Fibroblast of skin of scalp (primary cell): ENCODE measurements at regions not wholly inside any gene's neighbourhood (a gene's known extent, or its start where the extent isn't known, plus 50 kb on each side); places are given as distances from the start of the nearest gene placed in this dataset.
A peak's percentile ranks its signal among the peaks of the same experiment; 100 is the strongest.

Experiments used
- DNase-seq: peaks from one replicate; pipeline ENCODE4 v3.0.0-alpha.2; 2013

DNA sequence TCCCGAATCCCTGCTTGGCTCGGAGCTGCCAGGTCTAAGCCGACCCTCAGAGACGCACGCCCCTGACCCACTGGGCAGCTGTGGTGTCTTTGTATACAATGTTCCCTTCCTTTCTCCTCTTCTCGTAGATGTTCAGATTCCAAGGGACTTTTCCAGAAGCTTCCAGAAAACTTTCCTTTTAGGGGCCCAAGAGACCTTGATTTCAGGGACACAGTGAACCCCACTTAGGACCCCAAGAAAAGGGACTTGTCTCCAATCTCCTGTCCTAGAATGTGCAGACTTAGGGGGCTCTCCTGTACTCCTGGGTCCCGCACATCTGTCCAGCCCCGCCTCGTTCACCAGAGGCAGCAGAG is 103.5 kb downstream of the EDN3 start:
- no peak for DNase-seq

DNA sequence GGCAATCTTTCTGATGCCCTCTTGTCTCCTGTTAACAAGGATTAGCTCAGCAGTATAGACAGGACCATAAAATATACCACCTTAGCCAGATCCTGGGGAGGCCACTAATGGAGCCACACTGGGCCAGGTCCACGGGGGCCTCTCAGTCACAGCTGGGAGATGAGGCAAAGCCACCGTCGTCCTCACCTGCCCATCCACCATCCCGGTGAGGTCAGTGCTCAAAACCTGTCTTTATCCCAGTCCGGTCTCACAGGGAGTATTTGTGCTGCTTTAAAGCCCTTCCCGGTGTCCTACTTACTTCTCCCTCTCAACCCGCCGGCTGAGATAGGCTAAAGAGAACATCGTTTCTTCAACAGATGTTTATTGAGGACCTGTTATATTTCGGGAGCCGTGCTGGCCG is 104.3 kb downstream of the EDN3 start:
- DNase-seq, result no peak

DNA sequence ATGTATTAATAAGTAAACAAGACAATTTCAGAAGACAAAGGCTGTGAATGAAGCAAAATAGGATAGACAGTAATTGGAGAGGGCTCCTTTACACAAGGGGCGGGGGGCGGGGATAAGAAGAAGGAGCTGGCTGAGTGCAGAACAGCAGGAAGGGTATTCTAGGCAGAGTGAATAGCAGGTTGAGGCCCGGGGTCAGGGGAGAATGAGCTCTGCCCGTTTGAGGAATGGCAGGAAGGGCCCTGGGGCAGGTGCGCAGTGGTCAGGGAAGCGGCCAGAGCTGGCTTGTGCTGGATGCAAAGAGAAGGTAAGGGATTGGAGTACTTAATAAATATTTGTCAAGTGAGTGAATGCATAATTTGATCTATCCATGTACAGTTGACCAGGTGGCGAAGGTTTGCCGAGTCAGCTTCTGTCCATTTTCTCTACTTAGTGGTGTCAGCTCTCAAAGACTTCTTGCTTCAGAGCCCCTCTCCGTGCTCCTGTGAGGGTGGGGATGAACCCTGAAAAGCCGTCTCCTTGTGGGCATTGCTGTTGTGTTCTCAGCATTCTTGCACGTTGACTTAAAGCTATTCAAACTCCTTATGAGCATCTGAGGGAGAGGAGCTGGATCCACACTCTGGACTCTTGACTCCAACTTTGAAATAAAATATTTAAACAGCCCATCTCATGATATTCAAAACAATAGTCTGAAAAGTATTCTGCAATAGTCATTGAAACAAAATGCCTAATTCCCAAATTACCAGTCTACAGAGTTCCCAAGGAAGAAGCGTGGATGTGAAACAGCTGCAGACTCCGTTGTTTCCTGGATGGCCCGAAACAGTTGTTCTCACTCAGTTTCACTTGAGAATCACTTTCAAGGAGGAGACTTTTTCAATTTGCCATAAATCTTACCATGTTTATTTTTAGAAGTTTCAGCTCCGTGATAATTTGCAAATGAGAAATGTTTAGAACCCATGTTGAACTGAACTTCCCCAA is 105.1 kb downstream of the EDN3 start:
- no peak for DNase-seq

DNA sequence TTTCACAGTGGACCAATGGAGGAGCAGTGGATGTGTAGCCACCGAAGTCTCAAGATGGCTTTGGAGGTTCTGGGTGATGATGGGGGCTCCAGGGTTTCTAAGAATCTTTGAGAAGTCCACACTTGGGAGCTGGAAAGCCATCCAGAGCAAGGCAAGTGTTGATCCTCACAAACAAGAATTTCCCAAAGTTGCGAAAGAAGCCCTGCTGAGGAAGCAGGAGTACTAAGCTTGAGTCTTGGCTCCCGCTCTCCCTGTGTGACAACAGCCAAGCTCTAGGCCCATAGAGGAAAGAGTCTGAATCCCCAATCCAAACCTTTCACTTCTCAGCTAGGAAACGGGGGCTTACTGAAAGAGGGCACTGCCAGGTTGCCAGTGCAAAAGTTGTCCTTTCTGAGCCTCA is 106.0 kb downstream of the EDN3 start:
- DNase-seq, result no peak

DNA sequence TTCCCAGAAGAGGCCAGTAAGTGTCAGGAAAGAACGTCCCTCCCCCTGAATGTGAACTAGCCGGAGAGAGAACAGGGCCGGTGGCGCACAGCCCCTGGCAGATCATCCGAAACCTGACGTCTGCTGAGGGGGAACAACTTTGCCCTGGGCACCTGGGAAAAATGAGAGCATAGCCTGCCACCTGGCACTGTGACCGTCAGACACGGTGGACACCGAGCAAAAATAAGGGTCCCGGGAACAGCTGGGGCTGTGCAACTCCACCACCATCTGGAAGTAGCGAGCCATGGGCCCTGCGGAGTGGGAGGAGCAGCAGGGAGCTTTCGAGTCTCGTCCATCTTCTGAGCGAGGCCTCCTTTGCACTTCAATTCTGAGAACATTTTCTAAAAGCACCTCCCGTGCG is 110.8 kb downstream of the EDN3 start:
- no peak for DNase-seq

DNA sequence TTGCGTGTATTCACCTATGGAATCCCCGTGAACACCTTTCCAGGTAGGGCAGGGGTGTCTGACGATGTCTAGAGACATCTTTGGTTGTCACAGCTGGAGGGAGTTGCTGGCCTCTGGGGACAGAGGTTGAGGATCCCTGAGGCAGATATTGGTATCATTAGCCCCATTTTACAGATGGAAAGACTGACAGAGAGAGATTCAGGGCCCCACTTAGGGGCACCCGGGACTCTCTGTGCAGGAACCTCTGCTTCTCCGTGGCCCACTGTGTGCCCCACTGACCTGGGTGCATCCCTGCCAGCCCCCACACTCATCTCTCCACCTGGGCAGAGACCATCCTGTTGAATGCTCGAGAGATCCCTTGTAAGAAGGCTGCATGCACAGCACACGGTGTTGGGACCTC is 111.2 kb downstream of the EDN3 start:
- no peak for DNase-seq

DNA sequence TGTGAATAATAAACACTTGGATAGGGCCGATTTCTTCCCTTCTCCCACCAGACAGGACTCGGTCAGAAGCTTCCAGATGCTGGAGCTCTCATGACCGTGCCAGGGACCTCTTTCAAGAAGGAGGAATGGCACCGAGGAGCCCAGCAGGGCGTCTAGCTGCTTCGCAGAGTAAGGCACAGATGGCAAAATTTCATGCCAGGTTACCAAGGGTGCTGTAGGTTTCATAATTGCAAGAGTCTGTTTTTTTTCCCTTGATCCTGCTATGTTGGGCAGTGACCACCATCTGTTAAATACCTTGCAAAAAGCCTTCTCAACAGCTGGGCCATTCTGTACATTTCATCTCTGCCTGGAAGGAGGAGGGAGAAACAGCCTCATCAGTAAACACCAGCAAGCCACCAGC is 111.8 kb downstream of the EDN3 start:
- no peak for DNase-seq

DNA sequence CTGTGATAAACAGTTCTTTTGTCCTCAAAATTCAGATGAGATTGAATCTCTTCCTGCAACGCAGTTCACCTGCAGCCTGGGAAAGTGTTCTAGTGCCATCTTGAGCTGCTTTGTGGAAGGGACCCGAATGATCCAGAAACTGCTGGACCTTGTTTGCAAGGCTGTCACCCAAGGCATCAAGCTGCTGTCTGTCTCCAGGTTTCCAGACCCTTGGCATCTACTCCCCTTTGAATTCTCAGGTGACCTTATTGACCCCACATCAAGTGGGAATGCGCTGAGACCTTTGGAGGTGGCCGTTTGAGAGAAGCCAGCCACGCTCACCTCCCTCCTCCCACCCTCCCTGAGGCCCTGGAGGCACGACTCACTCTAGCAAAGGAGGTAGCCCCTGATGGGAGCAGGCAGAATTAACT is 112.5 kb downstream of the EDN3 start:
- DNase-seq, result no peak

DNA sequence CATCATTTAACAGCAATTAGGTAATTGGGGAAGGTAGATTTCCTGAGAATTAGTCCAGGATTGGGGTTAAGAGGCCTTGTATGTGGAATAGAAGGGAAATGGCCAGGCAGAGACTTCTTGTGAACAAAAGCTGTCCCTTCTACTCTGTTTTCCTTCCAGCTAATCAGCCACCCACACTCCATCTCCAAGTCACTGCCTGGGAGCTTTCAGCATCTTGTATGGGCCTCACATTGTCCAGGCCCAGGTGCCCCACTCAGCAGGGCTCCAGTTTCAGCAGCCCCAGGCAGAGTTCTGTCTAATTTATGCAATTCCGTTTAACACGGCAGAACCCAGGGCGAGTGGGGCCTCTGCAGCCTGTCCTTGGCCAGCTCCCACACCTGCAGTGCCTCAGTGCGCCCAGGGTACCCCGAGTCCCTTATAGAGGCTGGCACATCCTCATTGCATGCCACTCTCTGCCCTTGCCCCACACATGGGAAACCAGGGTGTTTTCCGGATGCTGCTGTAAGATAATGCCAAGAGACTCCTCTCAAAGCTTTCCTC is 113.0 kb downstream of the EDN3 start:
- DNase-seq, result no peak

DNA sequence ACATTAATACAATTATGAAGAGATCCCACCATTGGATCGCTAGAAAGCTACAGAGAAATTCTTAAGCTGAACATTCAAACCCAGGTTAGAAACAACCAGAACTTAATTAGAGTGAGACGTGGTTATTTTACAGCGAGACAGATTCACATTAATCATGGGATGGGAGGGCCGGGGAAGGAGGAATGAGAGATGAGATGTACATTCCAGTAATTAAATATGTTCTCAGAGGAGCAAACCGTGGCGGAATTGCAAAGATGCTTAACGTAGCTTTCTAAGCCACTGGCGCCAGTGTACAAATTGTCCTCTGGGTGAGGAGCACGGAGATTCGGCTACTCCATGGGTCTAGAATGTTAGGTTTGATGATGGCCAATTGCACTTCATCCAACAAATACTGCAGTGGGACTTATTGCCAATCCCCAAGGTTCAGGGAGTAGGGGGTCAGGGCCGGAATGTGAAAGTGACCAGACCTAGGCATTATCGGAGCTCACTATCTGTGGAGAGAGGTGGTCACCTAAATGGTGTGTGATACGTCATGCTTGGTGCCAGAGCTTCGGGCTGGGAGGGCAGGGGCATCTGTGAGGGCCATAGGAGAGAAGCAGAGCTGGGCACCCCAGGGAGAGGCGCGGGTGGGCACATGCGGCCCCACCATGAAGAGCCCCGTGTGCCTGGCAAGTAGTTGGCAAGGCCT is 114.7 kb downstream of the EDN3 start:
- DNase-seq, result no peak

DNA sequence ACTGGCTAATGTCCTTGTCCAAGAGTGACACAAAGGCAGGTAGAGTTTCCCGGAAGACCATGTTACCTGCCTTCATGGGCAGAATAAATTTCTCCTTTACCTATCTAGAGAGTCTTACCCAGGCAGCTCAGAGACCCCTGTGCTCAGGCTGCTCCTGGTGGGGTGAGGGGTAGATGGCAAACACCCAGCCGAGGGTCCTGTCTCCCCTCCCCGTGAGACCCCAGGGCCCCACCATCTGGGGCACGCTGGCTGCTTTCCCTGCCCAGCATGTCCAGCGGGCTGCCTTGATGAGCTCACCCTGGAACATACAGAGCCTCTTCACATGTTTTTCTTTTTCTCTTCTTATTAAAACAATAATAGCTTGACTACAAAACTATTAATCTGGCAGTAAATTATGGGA is 116.5 kb downstream of the EDN3 start:
- no peak for DNase-seq

DNA sequence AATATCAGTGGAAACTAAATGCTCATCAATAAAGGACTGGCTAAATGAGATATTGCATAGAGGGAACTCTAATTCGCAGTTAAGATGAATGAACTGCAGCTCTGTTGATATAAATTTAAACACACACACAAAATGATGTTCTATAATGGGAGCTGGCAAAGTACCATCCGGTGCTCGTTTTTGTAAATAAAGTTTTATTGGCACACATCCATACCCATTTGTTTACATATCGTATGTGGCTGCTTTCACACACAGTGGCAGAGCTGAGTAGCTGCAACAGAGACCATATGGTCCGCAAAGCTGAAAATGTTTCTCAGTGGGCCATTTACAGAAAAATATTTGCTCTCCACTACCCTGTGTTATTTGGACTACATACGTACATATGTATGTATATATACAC is 120.7 kb downstream of the EDN3 start:
- DNase-seq, result no peak

DNA sequence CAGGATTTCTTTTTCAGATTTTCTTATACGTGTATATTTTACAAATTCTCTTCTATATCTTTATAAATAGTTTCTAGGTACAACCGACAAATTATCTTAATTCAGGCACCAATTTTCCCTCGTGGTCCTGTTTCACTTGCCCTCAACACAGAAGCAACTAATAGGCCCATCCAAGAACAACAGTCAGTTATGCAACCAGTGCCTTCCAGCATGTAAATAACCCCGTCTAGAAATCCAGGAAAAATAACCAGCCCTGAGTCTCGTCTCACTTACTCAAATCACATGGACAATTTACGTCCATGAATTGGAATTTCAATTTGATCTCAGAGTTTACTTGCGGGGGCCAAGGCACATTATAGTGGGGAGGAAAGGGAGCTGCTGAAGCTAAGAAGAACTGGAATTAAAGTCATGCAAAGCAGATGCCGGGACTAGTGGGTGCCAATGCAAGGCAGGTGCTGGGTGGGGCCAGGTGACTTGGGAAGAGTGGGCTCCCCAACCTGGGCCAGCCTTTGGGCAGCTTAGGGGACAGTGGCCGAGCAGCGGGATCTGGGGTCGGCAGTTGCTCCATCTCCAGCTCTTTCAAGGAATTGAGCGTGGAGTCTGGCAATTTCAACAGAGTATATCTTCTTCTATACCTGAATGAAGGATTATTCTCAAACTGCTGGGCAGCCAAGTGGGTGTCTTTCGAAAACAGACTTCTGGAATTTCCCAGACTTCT is 121.7 kb downstream of the EDN3 start:
- no peak for DNase-seq

DNA sequence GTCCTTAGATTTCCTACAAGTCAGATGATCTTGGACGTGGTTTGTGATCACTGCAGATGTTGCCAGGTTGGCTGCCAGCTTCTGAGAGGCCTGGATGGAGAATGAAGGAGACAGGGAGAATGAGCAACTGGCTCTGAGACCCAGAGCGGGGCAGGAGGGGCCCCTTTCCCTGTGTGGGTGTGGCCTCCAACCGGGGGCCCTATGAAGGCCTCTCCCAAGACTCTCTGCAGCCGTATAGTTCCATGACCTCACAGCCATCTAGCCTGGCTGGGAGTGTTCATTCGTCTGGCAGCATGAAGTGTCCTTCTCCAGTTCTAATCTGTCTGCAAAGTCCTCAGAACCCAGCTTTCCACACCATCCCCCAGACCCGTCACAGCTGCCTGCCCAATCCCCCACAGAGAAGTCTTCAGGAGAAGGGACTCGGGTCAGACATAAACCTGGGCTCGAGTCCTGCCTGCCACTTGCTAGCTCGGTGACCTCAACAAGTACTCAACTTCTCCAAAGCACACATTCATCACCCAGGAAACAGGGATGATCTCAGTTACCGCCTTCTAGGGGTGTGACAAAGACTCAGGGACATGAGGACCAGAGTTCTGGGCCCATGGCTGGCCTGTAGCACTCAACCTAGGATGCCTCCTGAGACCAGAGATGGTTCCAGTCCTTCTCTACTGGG is 122.6 kb downstream of the EDN3 start:
- no peak for DNase-seq

DNA sequence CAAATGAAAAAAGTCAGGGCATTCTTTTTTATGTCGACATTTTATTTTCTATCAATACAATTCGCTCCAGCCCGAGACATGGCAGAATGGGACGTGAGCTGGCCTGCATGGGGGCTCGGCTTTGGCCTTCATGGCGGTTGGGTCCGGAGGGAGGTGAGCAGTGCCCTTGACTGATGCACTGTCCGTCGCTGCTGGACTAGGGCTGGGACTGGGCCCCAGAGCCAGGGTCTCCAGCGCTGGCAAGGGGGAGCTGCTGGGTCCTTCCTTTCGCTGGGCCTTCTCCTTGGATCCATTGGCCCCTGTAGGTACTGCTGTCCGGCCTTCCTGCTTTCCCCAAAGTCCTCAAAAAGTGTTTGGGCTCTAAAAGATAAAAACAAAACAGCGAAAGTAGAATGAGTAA is 124.6 kb downstream of the EDN3 start:
- DNase-seq, result no peak

DNA sequence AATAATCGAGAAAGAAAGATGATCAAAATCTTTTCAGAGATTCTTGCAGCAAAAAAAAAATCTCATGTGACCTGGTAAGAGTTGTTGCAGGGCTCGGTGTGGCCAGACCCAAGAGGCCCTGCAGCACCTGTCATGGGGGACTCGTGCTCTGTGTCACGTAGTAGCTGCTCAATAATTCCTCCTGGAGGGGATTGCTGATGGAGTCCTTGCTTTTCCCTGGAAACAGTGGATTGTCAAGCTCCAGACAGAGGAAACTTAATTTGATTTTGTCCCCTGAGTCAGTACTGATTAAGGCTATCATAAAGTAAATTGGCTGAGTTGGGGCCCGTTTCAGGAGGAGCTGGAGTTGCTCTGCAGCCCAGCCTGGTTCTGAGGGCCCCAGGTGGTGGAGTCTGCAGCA is 125.2 kb downstream of the EDN3 start:
- DNase-seq, result no peak

DNA sequence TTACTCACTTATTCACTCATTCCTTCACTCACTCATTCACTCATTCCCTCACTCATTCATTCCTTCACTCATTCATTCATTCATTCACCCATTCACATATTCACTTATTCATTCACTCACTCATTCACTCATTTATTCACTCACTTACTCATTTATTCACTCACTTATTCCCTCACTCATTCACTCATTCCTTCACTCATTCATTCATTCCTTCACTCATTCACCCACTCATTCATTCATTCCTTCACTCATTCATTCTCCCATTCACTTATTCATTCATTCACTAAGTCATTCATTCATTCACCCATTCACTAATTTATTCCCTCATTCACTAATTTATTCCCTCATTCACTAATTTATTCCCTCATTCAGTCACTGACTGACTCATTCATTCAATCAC is 127.6 kb downstream of the EDN3 start:
- no peak for DNase-seq

DNA sequence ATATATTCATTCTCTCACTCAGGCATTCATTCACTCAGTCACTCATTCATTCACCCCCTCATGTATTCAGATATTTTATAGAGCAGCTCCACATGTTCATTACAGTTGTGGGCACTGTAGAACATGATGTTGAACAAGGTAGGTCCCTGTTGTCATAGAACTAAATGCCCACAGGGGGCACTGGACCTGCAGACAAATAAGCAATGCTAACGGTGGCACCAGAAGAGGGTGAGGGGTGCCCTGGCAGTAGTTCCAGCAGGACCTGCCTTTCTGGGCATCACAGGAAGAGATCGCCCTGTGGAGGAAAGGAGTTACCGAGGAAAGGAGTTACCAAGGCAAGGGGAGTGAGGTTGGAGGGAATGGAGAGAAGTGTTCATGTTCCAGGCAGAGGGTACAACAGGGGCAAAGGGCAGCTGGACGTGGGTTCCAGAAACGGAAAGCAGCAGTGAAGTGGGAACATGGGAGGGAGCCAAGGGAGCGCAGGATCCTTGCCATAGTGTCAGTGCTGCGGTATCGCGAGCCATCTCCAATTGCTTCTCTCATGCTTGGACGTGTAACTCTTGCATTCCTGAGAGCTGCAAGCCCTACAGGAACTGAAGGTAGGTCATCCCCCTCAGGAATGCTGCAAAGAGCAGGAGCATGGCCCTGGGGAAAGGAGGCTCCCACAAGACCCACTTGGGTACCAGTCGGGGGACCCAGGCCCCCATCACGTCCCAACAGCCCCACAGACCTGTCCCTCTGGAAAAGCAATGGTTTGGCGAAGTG is 128.2 kb downstream of the EDN3 start:
- DNase-seq, result no peak

DNA sequence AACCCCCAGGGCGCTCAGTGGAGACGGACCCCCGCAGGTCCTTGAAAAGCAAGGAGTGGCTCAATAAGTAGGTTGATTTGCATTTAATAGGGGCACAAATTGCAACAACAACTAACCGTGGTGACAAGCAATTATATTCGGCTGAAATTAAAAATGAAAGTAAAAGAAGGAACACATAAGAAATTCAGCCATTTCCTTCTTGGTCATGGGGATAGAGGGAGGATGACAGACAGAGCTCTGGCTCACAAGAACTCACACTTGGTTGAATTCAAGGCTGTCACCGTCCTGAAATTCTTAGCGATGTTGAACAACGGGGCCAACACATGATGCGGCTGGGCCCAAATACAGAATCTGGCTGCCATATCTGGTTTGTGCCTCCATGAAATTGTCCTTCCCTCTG is 129.0 kb downstream of the EDN3 start:
- DNase-seq, result no peak

DNA sequence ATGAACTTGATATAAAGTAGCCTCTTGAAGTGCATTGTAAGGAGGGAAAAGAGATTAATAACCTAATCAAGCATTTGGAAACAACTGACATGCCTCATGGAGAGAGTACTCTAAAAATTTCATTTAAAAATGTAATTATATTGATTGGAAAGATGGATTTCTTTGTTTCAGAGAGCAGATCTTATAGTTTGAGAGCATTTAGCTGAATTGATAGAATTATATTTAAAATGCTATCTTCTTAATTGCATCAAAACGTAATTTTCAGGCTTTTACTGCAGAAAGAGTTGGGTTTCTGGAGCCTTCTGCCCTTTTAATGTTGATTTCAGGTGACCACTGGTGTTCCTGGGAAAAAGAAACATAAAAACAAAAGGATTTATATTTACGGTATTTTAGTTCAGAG is 130.6 kb downstream of the EDN3 start:
- DNase-seq, result no peak

DNA sequence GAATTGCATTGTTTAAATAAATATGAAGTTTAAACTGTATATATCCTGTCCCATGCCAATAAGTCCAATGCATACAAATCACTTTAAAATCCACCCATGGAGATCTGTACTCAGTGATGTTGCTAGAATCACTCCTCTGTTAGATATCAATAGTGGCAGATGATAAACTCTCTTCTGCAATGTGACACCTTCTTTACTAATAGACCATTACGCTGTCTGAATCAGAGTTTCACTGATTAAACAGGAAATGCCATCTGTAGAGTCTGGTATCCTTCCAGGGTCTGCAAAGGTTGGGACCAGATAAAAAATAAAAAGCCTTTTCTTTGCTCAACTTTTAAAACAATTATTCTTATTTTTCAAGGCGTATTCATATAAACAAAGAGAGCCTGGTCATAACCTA is 134.5 kb downstream of the EDN3 start:
- DNase-seq, result peak; percentile 5

DNA sequence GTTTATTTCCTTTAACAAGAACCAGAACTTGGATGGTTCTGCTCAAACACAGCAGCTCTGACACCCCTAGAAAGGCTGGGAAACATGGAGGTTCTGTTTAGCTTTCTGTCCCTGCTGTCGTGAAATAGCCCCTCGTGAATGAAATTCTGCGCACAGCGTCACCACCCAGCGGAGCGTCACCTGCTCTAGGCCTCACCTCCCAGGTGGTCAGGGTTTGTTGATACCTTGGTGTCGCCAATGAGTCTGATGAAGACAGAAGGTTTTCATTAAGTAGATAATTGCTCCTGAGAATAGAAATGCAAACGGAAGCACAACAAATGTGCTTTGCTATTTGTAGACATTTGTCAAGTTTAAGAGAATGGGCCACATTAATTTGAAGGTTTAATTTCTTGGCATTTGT is 135.1 kb downstream of the EDN3 start:
- DNase-seq, result no peak
